Upper lobe of left lung (tissue), 4 donors: ENCODE measurements at regions not wholly inside any gene's neighbourhood (a gene's known extent, or its start where the extent isn't known, plus 50 kb on each side); places are given as distances from the start of the nearest gene placed in this dataset.

Experiments
- POLR2A ChIP-seq, 4 donors: fragments of 450-650 bp; IDR thresholded peaks; one replicate each; pipeline ENCODE4 v1.5.1; 2016 to 2017; ENCODE audit warnings: antibody characterized with exemption in 4 of 4, mild to moderate bottlenecking in 2 of 4
- POLR2AphosphoS5 ChIP-seq, 2 donors: sonication (generic); formaldehyde crosslinking; IDR thresholded peaks; one replicate each; pipeline ENCODE4 v1.5.1; 2017; ENCODE audit warnings: antibody characterized with exemption in 2 of 2
- TF ChIP-seq, protein P1 (sequence below), 6 experiments: fragments of 450-650 bp in 4 of 6; fragments of 200-600 bp in 2 of 6; sonication (generic) in 2 of 6; IDR thresholded peaks; one replicate each; pipeline ENCODE4 v1.5.1; 2016 to 2019; ENCODE audit warnings: antibody characterized with exemption in 6 of 6

DNA sequence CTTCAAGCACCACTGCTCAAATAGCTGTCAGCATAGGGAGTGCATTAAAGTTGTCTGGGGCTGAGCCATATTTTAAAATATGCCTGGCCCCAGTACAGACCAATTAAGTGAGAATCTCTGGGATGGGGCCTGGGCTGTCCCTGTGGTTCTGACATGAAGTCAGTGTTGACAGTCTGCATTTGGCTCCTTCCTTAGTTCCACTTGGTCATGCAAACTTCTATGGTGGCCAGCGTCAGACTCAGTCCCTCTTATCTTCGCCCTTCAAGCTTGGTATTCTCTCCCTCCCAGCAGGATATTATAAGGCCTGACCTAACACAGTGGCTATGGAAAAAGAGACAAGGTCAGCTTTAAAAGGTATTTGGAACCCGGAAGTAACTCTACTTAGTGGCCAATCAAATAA is 177.2 kb downstream of the PMP22 start:
- TF ChIP-seq POLR2A (IDR thresholded peaks at IDR 0.05) (no peak), POLR2AphosphoS5 (IDR thresholded peaks at IDR 0.05) (no peak)
- TF ChIP-seq, protein P1, sequence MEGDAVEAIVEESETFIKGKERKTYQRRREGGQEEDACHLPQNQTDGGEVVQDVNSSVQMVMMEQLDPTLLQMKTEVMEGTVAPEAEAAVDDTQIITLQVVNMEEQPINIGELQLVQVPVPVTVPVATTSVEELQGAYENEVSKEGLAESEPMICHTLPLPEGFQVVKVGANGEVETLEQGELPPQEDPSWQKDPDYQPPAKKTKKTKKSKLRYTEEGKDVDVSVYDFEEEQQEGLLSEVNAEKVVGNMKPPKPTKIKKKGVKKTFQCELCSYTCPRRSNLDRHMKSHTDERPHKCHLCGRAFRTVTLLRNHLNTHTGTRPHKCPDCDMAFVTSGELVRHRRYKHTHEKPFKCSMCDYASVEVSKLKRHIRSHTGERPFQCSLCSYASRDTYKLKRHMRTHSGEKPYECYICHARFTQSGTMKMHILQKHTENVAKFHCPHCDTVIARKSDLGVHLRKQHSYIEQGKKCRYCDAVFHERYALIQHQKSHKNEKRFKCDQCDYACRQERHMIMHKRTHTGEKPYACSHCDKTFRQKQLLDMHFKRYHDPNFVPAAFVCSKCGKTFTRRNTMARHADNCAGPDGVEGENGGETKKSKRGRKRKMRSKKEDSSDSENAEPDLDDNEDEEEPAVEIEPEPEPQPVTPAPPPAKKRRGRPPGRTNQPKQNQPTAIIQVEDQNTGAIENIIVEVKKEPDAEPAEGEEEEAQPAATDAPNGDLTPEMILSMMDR (IDR thresholded peaks at IDR 0.05) = no peak
